Esophagus muscularis mucosa (tissue), 4 donors: ENCODE measurements at regions not wholly inside any gene's neighbourhood (a gene's known extent, or its start where the extent isn't known, plus 50 kb on each side); places are given as distances from the start of the nearest gene placed in this dataset.

Source experiments
- DNase-seq: peaks from one replicate; pipeline ENCODE4 v3.0.0-alpha.2; 2017; ENCODE audit errors: extremely low spot score
- H3K27ac ChIP-seq, 4 donors: fragments of 200-600 bp; sonication (generic); replicated peaks in 1 of 4; 1 replicate in 3 of 4; 2 replicates in 1 of 4; pipeline ENCODE4 v1.5.1; 2016 to 2019; ENCODE audit warnings: mild to moderate bottlenecking in 1 of 4
- H3K27me3 ChIP-seq, 4 donors: fragments of 200-600 bp; sonication (generic); one replicate each; pipeline versions ENCODE4 v1.5.1 to v1.6.0; 2016 to 2019
- H3K36me3 ChIP-seq, 4 donors: fragments of 200-600 bp; sonication (generic); one replicate each; pipeline ENCODE4 v1.5.1; 2016 to 2019
- H3K4me1 ChIP-seq, 4 donors: fragments of 200-600 bp; sonication (generic); one replicate each; pipeline ENCODE4 v1.5.1; 2016 to 2019
- H3K4me3 ChIP-seq, 4 donors: fragments of 200-600 bp; sonication (generic); 1 replicate in 2 of 4; 2 replicates in 2 of 4; pipeline ENCODE4 v1.5.1; 2016 to 2019; ENCODE audit warnings: mild to moderate bottlenecking in 4 of 4, moderate library complexity in 1 of 4
- H3K9me3 ChIP-seq, 4 donors: fragments of 200-600 bp; sonication (generic); 1 replicate in 3 of 4; 2 replicates in 1 of 4; pipeline ENCODE4 v1.5.1; 2016 to 2019
- EP300 ChIP-seq: sonication (generic); formaldehyde crosslinking; IDR thresholded peaks from one replicate; pipeline ENCODE4 v1.6.1; 2017; ENCODE audit warnings: antibody characterized with exemption
- POLR2A ChIP-seq: fragments of 450-650 bp; IDR thresholded peaks from one replicate; pipeline ENCODE4 v1.6.1; 2017; ENCODE audit warnings: antibody characterized with exemption, moderate library complexity, mild to moderate bottlenecking, low read depth
- POLR2AphosphoS5 ChIP-seq, 2 donors: sonication (generic); formaldehyde crosslinking; IDR thresholded peaks; one replicate each; pipeline ENCODE4 v1.6.1; 2017; ENCODE audit warnings: antibody characterized with exemption in 2 of 2
- WGBS: methylation state at CpG from one replicate; pipeline ENCODE4 v1.1.5; 2018; 5-methylcytosine and 5-hydroxymethylcytosine counted together
- intact Hi-C: fragments of 100-400 bp; cut with DNase I; formaldehyde crosslinking; loops from one replicate; pipeline ENCODE4 v1.15.1; 2023
- TF ChIP-seq, protein P1 (sequence below), 3 experiments: fragments of 200-600 bp in 2 of 3; fragments of 450-650 bp in 1 of 3; sonication (generic) in 2 of 3; IDR thresholded peaks; one replicate each; pipeline ENCODE4 v1.5.1; 2017 to 2019; ENCODE audit warnings: antibody characterized with exemption in 3 of 3, mild to moderate bottlenecking in 2 of 3, moderate library complexity in 1 of 3

DNA sequence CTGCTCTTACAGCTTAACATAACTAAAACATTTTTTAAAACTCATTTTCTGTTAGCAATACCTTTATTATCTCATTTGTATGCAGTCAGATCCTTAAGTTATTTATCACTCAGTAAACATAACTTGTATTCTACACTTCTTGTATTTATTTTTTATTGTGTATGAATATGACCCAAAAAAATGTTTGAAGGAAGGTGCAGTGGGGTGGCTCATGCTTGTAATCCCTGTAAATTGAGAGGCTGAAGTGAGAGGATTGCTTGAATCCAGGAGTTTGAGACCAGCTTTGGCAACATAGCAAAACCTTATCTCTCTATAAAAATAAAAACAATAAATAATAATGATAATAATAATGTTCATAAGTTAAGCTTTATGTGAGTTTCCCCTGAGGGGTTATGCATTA is 1004.8 kb downstream of the SLITRK5 start:
- H3K4me3 ChIP-seq = no peak overlapping the region
- no peak for TF ChIP-seq POLR2A
- TF ChIP-seq, protein P1, sequence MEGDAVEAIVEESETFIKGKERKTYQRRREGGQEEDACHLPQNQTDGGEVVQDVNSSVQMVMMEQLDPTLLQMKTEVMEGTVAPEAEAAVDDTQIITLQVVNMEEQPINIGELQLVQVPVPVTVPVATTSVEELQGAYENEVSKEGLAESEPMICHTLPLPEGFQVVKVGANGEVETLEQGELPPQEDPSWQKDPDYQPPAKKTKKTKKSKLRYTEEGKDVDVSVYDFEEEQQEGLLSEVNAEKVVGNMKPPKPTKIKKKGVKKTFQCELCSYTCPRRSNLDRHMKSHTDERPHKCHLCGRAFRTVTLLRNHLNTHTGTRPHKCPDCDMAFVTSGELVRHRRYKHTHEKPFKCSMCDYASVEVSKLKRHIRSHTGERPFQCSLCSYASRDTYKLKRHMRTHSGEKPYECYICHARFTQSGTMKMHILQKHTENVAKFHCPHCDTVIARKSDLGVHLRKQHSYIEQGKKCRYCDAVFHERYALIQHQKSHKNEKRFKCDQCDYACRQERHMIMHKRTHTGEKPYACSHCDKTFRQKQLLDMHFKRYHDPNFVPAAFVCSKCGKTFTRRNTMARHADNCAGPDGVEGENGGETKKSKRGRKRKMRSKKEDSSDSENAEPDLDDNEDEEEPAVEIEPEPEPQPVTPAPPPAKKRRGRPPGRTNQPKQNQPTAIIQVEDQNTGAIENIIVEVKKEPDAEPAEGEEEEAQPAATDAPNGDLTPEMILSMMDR (IDR thresholded peaks at IDR 0.05) = no peak
- no peak for TF ChIP-seq EP300
- no peak for TF ChIP-seq POLR2AphosphoS5 (IDR thresholded peaks at IDR 0.05)
- H3K27me3 ChIP-seq = no peaks in the 10 kb centered on the region
- H3K9me3 ChIP-seq = no peaks in the 10 kb centered on the region
- no peak for DNase-seq
- intact Hi-C loops = no loop called here
- H3K36me3 ChIP-seq = no peaks in the 10 kb centered on the region
- H3K4me1 ChIP-seq = no peaks in the 10 kb centered on the region
- H3K27ac ChIP-seq = no peak overlapping the region

DNA sequence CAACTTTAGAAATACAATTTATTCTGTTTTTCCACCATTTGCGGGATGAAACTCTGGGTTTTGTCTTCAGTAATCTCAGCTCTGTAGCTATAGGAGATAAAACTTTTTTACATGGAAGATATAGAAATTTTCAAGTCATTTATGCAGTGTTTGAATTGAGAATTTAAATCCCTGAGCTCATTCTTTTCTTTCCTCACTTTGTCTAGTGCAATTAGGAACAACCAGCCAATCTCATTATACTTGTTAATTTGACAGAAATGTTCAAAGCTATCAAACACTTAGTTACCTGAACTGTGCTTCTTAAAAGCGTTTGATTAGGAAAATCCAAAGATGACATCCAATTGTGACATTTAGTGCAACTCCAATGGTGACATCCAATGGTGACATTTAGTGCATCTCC is 1014.3 kb downstream of the SLITRK5 start:
- intact Hi-C loops = no loop called here
- no peak overlapping the region for H3K4me3 ChIP-seq
- no peak for DNase-seq
- no peaks in the 10 kb centered on the region for H3K9me3 ChIP-seq
- no peaks in the 10 kb centered on the region for H3K36me3 ChIP-seq
- H3K27me3 ChIP-seq = no peaks in the 10 kb centered on the region
- H3K27ac ChIP-seq = no peak overlapping the region
- H3K4me1 ChIP-seq = no peaks in the 10 kb centered on the region
- TF ChIP-seq, protein P1 (IDR thresholded peaks at IDR 0.05) = no peak
- no peak for TF ChIP-seq EP300
- TF ChIP-seq POLR2A = no peak
- TF ChIP-seq POLR2AphosphoS5 (IDR thresholded peaks at IDR 0.05) = no peak
- WGBS = 96% methylated on average over 2 of the region's 2 CpGs

DNA sequence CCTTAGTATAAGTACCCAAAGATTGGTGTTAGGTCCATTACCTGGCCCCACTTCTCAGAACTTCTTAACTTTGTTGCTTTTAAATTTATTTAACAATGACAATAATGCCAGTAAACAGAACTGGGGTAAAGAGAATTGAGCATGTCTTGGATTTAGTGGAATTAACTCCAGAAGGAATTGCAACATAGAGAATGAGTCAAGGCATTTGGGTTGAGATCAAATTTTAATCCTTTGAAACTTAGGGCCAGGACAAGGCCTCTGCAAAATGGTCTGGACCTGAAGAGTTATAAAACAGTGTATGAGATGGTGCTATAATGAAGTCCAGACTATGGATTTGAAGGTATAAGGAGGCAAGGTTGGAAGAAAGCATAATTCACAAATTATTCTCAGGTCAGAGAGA is 1030.4 kb downstream of the SLITRK5 start:
- H3K4me3 ChIP-seq = no peak overlapping the region
- intact Hi-C loops = no loop called here
- H3K27me3 ChIP-seq = no peaks in the 10 kb centered on the region
- H3K36me3 ChIP-seq = no peaks in the 10 kb centered on the region
- DNase-seq = no peak
- H3K9me3 ChIP-seq = peaks cover 0 to 8% (median 0%) of the 10 kb centered on the region in 4 donors
- H3K4me1 ChIP-seq = no peaks in the 10 kb centered on the region
- TF ChIP-seq, protein P1 (IDR thresholded peaks at IDR 0.05) = no peak
- no peak for TF ChIP-seq EP300
- TF ChIP-seq POLR2A = no peak
- no peak for TF ChIP-seq POLR2AphosphoS5 (IDR thresholded peaks at IDR 0.05)
- H3K27ac ChIP-seq = no peak overlapping the region

DNA sequence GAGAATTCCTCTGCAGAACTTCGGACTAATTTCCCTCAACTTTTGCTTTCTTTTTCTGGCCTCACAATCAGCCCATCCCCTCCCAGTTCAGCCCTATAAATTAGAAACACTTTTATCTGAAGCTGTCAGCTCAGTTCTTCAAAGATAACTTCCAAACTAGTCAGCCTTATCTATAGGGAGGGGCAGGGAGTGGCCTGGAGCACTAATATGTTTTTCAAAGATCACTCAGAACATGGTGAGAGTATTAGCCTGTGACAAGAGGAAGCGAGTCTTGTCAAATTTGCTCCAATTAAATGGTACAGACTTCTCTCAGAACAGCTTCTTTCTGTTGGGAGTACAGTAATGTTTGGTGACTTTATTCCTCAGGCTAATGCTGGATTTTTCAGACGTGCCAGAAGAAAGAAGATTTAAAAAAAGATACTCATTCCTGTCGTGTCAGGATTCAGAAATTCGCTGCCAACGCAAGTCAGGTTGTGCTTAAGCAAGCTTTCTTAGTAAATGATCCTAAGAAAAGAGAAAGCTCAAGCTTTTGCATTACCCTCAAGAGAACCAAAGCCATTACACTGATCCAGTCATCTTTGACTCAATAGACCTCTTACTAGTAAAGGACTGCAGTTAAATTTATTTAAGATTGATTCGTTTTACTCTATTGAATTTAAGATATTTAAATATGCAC is 1033.6 kb downstream of the SLITRK5 start:
- no peak overlapping the region for H3K27ac ChIP-seq

More for the DNA sequence above, 1033.6 kb downstream of the SLITRK5 start:
- peaks cover 0 to under 1% (median 0%) of the 10 kb centered on the region in 4 donors for H3K9me3 ChIP-seq
- intact Hi-C loops = no loop called here
- H3K36me3 ChIP-seq = no peaks in the 10 kb centered on the region
- no peaks in the 10 kb centered on the region for H3K27me3 ChIP-seq
- H3K4me1 ChIP-seq = no peaks in the 10 kb centered on the region
- WGBS = 52% methylated on average over 7 of the region's 7 CpGs
- DNase-seq = no peak
- no peak for TF ChIP-seq POLR2A
- TF ChIP-seq POLR2AphosphoS5 (IDR thresholded peaks at IDR 0.05) = no peak
- TF ChIP-seq, protein P1 (IDR thresholded peaks at IDR 0.05) = no peak
- no peak for TF ChIP-seq EP300
- peak overlapping the region in 1 of 4 donors; percentile 28 for H3K4me3 ChIP-seq
